Islet precursor cell (in vitro differentiated cells): ENCODE measurements at regions not wholly inside any gene's neighbourhood (a gene's known extent, or its start where the extent isn't known, plus 50 kb on each side); places are given as distances from the start of the nearest gene placed in this dataset.
"Not testable (repeated sequence)": the region's sequence is repeated elsewhere in the genome, so short reads cannot be mapped to it uniquely, and the experiment has no call there.

Experiments used
- DNase-seq: peaks from one replicate; pipeline ENCODE4 v3.0.0-alpha.2; 2018

- DNase-seq = no peak
Measured at GRCh38 chr1:71345491-71345890, 264.7 kb upstream of the ZRANB2 start.

- DNase-seq = no peak
Measured at GRCh38 chr1:71343686-71344416, 263.0 kb upstream of the ZRANB2 start.

- DNase-seq = no peak
Measured at GRCh38 chr1:71339238-71339637, 258.4 kb upstream of the ZRANB2 start.

GRCh38 chr1:71330991-71331390, 250.2 kb upstream of the ZRANB2 start:
- DNase-seq = no peak

GRCh38 chr1:71324671-71325267, 243.9 kb upstream of the ZRANB2 start:
- DNase-seq = no peak

GRCh38 chr1:71312545-71312944, 231.7 kb upstream of the ZRANB2 start:
- DNase-seq = no peak

- no peak for DNase-seq
Measured at GRCh38 chr1:71311376-71311775, 230.5 kb upstream of the ZRANB2 start.

- DNase-seq = peak; percentile 82
Measured at GRCh38 chr1:71307451-71307850, 226.6 kb upstream of the ZRANB2 start.

GRCh38 chr1:71304125-71304524, 223.3 kb upstream of the ZRANB2 start:
- DNase-seq = no peak

- DNase-seq = no peak
Measured at GRCh38 chr1:71303617-71304041, 222.8 kb upstream of the ZRANB2 start.

GRCh38 chr1:71298633-71299032, 217.8 kb upstream of the ZRANB2 start:
- DNase-seq = no peak

GRCh38 chr1:71296551-71297134, 215.8 kb upstream of the ZRANB2 start:
- DNase-seq = peak; percentile 63

GRCh38 chr1:71295350-71295749, 214.5 kb upstream of the ZRANB2 start:
- peak; percentile 66 for DNase-seq

GRCh38 chr1:71294178-71294577, 213.3 kb upstream of the ZRANB2 start:
- DNase-seq = no peak

GRCh38 chr1:71292203-71292602, 211.4 kb upstream of the ZRANB2 start:
- no peak for DNase-seq

GRCh38 chr1:71290506-71291237, 209.8 kb upstream of the ZRANB2 start:
- not testable (repeated sequence) for DNase-seq

- no peak for DNase-seq
Measured at GRCh38 chr1:71285529-71285928, 204.7 kb upstream of the ZRANB2 start.

GRCh38 chr1:71276466-71276865, 195.6 kb upstream of the ZRANB2 start:
- no peak for DNase-seq

- DNase-seq = no peak
Measured at GRCh38 chr1:71273334-71273733, 192.5 kb upstream of the ZRANB2 start.

- no peak for DNase-seq
Measured at GRCh38 chr1:71270394-71270915, 189.6 kb upstream of the ZRANB2 start.

GRCh38 chr1:71269818-71270217, 189.0 kb upstream of the ZRANB2 start:
- DNase-seq = no peak

- DNase-seq = no peak
Measured at GRCh38 chr1:71269179-71269578, 188.3 kb upstream of the ZRANB2 start.

- DNase-seq = no peak
Measured at GRCh38 chr1:71267220-71267619, 186.4 kb upstream of the ZRANB2 start.
